Liver (tissue), 3 donors: ENCODE measurements at regions not wholly inside any gene's neighbourhood (a gene's known extent, or its start where the extent isn't known, plus 50 kb on each side); places are given as distances from the start of the nearest gene placed in this dataset.

ENCODE experiments used
- GABPA ChIP-seq, 2 donors: IDR thresholded peaks in 1 of 2; conservative IDR thresholded peaks in 1 of 2; 2 replicates each; pipeline ENCODE4 v1.6.1; 2016; ENCODE audit warnings: antibody characterized with exemption in 2 of 2, mild to moderate bottlenecking in 1 of 2, moderate library complexity in 1 of 2
- HNF4G ChIP-seq: IDR thresholded peaks from 2 replicates; pipeline ENCODE4 v1.6.1; 2016; ENCODE audit warnings: antibody characterized with exemption
- JUND ChIP-seq, 2 donors: IDR thresholded peaks; 2 replicates each; pipeline ENCODE4 v1.6.1; 2016; ENCODE audit warnings: antibody characterized with exemption in 2 of 2
- RAD21 ChIP-seq, 2 donors: IDR thresholded peaks; 2 replicates each; pipeline ENCODE4 v1.6.1; 2016; ENCODE audit warnings: antibody characterized with exemption in 2 of 2, mild to moderate bottlenecking in 2 of 2
- TAF1 ChIP-seq: conservative IDR thresholded peaks from 2 replicates; pipeline ENCODE4 v1.6.1; 2016; ENCODE audit warnings: antibody characterized with exemption, mild to moderate bottlenecking
- TF ChIP-seq, protein P1 (sequence below): fragments of 150-350 bp; IDR thresholded peaks from 2 replicates; pipeline ENCODE4 v1.5.1; 2017; ENCODE audit warnings: improper control_type of control experiment, low read depth, low read length; ENCODE audit not compliant: missing input control
- TF ChIP-seq, protein P2 (sequence below): IDR thresholded peaks from 2 replicates; pipeline ENCODE4 v1.6.1; 2016; ENCODE audit warnings: antibody characterized with exemption
- TF ChIP-seq, protein P3 (sequence below): IDR thresholded peaks from 2 replicates; pipeline ENCODE4 v1.6.1; 2016; ENCODE audit warnings: antibody characterized with exemption, mild to moderate bottlenecking
- donor health status: healthy.
- donor health status: healthy.

DNA sequence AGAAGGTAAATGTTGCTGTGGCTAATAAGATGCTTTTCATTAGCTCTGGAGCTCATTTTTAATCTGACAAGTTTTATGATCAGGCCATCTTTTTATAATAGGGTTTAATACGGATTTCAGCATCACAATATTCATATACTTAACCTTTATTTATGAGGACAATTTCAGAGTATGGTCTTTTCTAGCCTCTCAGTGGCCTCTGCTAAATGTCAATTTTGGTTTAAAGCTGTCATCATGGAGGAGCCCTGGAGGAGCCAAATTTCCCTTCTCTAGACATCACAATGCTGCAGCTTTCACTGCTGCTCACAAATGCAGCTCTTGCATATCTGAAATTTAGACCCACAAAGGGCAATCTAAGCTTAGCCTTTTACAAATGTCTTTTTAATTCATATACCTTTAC is 510.4 kb downstream of the PCDH7 start:
- TF ChIP-seq, protein P1, sequence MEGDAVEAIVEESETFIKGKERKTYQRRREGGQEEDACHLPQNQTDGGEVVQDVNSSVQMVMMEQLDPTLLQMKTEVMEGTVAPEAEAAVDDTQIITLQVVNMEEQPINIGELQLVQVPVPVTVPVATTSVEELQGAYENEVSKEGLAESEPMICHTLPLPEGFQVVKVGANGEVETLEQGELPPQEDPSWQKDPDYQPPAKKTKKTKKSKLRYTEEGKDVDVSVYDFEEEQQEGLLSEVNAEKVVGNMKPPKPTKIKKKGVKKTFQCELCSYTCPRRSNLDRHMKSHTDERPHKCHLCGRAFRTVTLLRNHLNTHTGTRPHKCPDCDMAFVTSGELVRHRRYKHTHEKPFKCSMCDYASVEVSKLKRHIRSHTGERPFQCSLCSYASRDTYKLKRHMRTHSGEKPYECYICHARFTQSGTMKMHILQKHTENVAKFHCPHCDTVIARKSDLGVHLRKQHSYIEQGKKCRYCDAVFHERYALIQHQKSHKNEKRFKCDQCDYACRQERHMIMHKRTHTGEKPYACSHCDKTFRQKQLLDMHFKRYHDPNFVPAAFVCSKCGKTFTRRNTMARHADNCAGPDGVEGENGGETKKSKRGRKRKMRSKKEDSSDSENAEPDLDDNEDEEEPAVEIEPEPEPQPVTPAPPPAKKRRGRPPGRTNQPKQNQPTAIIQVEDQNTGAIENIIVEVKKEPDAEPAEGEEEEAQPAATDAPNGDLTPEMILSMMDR = no peak
- TF ChIP-seq RAD21 (IDR thresholded peaks at IDR 0.05) (no peak), JUND (IDR thresholded peaks at IDR 0.05) (no peak), TAF1 (no peak), GABPA (IDR thresholded peaks at IDR 0.05 in 1 of 2, conservative IDR thresholded peaks at IDR 0.05 in 1 of 2) (no peak), HNF4G (no peak)
- TF ChIP-seq, protein P2, sequence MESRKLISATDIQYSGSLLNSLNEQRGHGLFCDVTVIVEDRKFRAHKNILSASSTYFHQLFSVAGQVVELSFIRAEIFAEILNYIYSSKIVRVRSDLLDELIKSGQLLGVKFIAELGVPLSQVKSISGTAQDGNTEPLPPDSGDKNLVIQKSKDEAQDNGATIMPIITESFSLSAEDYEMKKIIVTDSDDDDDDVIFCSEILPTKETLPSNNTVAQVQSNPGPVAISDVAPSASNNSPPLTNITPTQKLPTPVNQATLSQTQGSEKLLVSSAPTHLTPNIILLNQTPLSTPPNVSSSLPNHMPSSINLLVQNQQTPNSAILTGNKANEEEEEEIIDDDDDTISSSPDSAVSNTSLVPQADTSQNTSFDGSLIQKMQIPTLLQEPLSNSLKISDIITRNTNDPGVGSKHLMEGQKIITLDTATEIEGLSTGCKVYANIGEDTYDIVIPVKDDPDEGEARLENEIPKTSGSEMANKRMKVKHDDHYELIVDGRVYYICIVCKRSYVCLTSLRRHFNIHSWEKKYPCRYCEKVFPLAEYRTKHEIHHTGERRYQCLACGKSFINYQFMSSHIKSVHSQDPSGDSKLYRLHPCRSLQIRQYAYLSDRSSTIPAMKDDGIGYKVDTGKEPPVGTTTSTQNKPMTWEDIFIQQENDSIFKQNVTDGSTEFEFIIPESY = no peak
- TF ChIP-seq, protein P3, sequence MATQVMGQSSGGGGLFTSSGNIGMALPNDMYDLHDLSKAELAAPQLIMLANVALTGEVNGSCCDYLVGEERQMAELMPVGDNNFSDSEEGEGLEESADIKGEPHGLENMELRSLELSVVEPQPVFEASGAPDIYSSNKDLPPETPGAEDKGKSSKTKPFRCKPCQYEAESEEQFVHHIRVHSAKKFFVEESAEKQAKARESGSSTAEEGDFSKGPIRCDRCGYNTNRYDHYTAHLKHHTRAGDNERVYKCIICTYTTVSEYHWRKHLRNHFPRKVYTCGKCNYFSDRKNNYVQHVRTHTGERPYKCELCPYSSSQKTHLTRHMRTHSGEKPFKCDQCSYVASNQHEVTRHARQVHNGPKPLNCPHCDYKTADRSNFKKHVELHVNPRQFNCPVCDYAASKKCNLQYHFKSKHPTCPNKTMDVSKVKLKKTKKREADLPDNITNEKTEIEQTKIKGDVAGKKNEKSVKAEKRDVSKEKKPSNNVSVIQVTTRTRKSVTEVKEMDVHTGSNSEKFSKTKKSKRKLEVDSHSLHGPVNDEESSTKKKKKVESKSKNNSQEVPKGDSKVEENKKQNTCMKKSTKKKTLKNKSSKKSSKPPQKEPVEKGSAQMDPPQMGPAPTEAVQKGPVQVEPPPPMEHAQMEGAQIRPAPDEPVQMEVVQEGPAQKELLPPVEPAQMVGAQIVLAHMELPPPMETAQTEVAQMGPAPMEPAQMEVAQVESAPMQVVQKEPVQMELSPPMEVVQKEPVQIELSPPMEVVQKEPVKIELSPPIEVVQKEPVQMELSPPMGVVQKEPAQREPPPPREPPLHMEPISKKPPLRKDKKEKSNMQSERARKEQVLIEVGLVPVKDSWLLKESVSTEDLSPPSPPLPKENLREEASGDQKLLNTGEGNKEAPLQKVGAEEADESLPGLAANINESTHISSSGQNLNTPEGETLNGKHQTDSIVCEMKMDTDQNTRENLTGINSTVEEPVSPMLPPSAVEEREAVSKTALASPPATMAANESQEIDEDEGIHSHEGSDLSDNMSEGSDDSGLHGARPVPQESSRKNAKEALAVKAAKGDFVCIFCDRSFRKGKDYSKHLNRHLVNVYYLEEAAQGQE = no peak
